H1 (cell line): ENCODE measurements at regions not wholly inside any gene's neighbourhood (a gene's known extent, or its start where the extent isn't known, plus 50 kb on each side); places are given as distances from the start of the nearest gene placed in this dataset.

Source experiments
- ATF2 ChIP-seq: IDR thresholded peaks from 2 replicates; pipeline ENCODE4 v1.6.1; 2012; ENCODE audit warnings: low read length, inconsistent platforms
- ATF3 ChIP-seq: IDR thresholded peaks from 2 replicates; pipeline ENCODE4 v1.6.1; 2011; ENCODE audit warnings: low read depth, mild to moderate bottlenecking, low read length; ENCODE audit not compliant: insufficient read depth
- BACH1 ChIP-seq: IDR thresholded peaks from 2 replicates; pipeline ENCODE4 v1.6.1; 2012; ENCODE audit warnings: low read length, improper control_type of control experiment
- CREB1 ChIP-seq: IDR thresholded peaks from 2 replicates; pipeline ENCODE4 v1.6.1; 2012; ENCODE audit warnings: inconsistent platforms
- CTCF ChIP-seq, 3 experiments: IDR thresholded peaks; 1 replicate in 2 of 3; 2 replicates in 1 of 3; pipeline versions ENCODE4 v1.5.1 to v1.6.1; 2011; ENCODE audit warnings: low read length in 3 of 3, mild to moderate bottlenecking in 3 of 3, inconsistent platforms in 2 of 3, low read depth in 1 of 3, moderate library complexity in 1 of 3; ENCODE audit not compliant: insufficient read depth in 1 of 3; ENCODE audit errors: control extremely low read depth in 1 of 3
- EP300 ChIP-seq, 2 experiments: IDR thresholded peaks; 1 replicate in 1 of 2; 2 replicates in 1 of 2; pipeline ENCODE4 v1.6.1; 2011 to 2012; ENCODE audit warnings: low read depth in 2 of 2, low read length in 2 of 2, mild to moderate bottlenecking in 2 of 2, borderline replicate concordance in 1 of 2, inconsistent platforms in 1 of 2, moderate library complexity in 1 of 2
- HDAC6 ChIP-seq: IDR thresholded peaks from one replicate; pipeline ENCODE4 v1.7.1; 2012; ENCODE audit warnings: low read depth, mild to moderate bottlenecking, inconsistent platforms, low read length, moderate library complexity
- JUND ChIP-seq: IDR thresholded peaks from 2 replicates; pipeline ENCODE4 v1.6.1; 2011; ENCODE audit warnings: mild to moderate bottlenecking, improper control_type of control experiment, low read length
- KDM5A ChIP-seq: fragments of 200-600 bp; IDR thresholded peaks from 2 replicates; pipeline ENCODE4 v1.7.1; 2012; ENCODE audit warnings: mild to moderate bottlenecking, low read length, inconsistent platforms, mixed read lengths
- MAFK ChIP-seq: IDR thresholded peaks from 2 replicates; pipeline ENCODE4 v1.6.1; 2012; ENCODE audit warnings: low read depth, mild to moderate bottlenecking, improper control_type of control experiment, low read length
- POLR2A ChIP-seq, 2 experiments: IDR thresholded peaks; 1 replicate in 1 of 2; 2 replicates in 1 of 2; pipeline ENCODE4 v1.6.1; 2011; ENCODE audit warnings: low read depth in 2 of 2, low read length in 2 of 2, mild to moderate bottlenecking in 2 of 2; ENCODE audit errors: control extremely low read depth in 1 of 2
- SIRT6 ChIP-seq: IDR thresholded peaks from one replicate; pipeline ENCODE4 v1.7.1; 2012; ENCODE audit warnings: low read length, inconsistent platforms
- SP2 ChIP-seq: IDR thresholded peaks from 2 replicates; pipeline ENCODE4 v1.6.1; 2012; ENCODE audit warnings: mild to moderate bottlenecking, low read length, inconsistent platforms
- USF2 ChIP-seq: IDR thresholded peaks from 2 replicates; pipeline ENCODE4 v1.6.1; 2011; ENCODE audit warnings: low read length, improper control_type of control experiment

- TF ChIP-seq ATF3 (no peak), CTCF (IDR thresholded peaks at IDR 0.05; ENCODE audit: control extremely low read depth in 1 of 3, insufficient read depth in 1 of 3, low read depth in 1 of 3, low read length in 3 of 3) (no peak), EP300 (IDR thresholded peaks at IDR 0.05; ENCODE audit: borderline replicate concordance in 1 of 2, low read depth in 2 of 2, low read length in 2 of 2) (no peak), POLR2A (IDR thresholded peaks at IDR 0.05; ENCODE audit: control extremely low read depth in 1 of 2, low read depth in 2 of 2, low read length in 2 of 2) (no peak), KDM5A (no peak), USF2 (no peak), JUND (no peak), ATF2 (no peak), SIRT6 (no peak), SP2 (no peak), MAFK (no peak), HDAC6 (no peak), BACH1 (no peak), CREB1 (no peak)
These were observed 199.6 kb upstream of the HNMT start for GRCh38 chr2:137764646-137765045.
